HG03571 (cell line): ENCODE measurements at regions not wholly inside any gene's neighbourhood (a gene's known extent, or its start where the extent isn't known, plus 50 kb on each side); places are given as distances from the start of the nearest gene placed in this dataset.

Source experiments
- ATAC-seq: cut with Tn5 transposase; IDR thresholded peaks from one replicate; pipeline ENCODE4 v1.9.1; 2021; ENCODE audit not compliant: unreplicated experiment

DNA sequence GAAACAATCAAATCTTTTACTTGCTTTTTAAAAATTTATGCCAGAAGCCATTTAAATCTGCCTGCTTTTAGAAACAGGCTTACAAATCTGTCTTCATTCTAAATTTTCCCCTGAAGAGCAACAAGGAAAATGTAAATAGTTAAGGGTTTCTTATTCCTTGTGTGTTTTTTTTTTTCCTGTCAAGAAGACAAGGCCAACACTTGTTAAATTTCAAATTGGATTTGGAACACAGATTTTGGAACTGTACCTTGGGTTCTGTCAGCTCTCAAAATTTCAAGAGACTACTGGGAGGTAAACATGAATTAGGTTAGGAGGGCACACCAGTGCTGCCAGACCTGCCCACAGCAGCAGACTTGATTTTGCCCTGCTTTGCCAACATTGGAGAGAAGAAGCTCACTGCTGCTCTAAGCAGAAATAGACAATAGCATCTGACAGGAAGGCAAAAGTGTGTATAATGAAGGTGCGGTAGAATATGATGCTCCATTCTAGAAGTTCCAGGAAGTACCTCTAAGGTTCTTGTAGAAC is 121.7 kb downstream of the NHLRC3 start:
- ATAC-seq: no peak

DNA sequence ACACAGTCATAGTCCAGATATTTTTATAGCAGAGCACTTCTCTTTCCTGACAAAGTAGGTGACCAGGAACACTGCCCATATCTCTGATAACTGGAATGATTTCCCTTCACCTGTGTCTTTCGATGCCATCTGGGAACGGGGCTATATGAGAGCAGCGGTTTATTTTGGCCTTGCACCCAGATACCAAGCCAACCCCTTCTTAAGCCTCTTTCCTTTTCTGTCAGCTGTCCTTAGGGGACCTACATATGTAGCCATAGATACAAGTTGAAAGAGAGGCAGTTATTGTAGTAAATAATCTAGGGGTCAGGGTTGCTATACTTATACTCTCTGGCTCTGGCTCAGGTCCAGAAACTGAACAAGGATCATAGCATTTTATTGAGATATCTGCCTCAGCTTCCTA is 128.8 kb downstream of the NHLRC3 start:
- no peak for ATAC-seq

DNA sequence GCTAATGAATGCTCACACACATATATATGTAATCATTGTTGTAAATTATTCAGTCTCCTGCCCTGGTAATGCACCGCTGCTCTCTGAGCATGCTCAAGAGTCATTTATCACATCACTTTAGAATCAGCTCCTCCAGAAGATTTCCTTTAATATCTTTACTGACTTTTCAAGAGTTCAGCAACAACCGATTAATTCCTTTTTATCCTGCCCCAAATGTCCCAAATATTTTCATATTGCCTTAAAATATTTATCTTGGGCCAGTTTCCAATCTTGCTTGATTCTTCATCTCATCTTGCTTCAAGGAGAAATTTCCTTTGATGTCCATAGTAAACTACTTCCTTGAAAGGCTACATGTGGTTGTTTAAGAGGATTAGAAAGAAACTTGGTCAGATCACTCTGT is 132.5 kb downstream of the NHLRC3 start:
- no peak for ATAC-seq

- no peak for ATAC-seq
These were observed 147.1 kb downstream of the NHLRC3 start for GRCh38 chr13:39185326-39185725.

DNA sequence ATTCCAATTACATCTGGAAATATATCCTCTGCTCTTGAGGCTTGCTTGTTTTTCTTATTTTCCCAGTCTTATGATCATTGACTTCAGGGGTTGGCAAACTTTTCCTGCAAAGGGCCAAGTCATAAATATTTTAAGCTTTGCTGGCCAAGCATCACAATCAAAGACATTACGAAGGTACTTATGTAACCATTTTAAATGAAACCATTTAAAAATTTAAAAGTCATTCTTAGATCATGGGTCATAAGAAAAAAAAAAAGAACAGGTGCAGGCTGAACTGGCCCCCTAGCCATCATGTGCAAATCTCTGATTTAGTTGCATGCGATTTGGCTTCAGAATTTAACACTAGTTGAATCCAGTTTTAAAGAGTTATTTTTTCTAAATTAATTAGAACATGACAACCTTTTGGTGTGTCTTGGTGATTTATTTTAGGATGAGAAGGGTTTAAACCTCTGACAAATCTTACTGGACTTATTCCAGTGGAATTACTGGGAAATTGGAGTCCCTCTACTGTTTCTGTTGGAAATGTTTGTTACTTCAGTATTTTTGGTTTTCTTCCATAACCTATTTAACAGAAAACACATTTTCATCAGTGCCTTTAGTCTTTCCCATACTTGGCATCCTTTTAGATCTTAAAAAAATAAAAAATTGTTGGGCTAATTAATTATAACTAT is 148.1 kb downstream of the NHLRC3 start:
- no peak for ATAC-seq

- ATAC-seq: no peak
These were observed 151.5 kb downstream of the NHLRC3 start for GRCh38 chr13:39189778-39190177.

- no peak for ATAC-seq
These were observed 158.8 kb downstream of the NHLRC3 start for GRCh38 chr13:39196965-39197646.

DNA sequence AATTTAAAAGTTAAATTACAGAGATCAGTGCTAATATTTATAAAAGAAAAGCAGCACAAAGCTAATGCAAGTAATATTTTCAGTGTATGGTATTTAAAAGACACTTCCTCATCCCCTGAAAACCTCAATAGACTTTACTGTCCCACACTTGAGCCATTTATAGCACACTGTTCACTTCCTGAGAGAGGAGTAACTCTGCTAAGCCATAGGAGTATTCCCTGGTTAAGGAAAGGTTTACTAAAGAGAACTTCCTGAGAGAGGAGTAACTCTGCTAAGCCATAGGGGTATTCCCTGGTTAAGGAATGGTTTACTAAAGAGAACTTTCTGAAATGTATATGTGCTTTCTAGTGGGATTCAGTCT is 159.4 kb downstream of the NHLRC3 start:
- no peak for ATAC-seq

DNA sequence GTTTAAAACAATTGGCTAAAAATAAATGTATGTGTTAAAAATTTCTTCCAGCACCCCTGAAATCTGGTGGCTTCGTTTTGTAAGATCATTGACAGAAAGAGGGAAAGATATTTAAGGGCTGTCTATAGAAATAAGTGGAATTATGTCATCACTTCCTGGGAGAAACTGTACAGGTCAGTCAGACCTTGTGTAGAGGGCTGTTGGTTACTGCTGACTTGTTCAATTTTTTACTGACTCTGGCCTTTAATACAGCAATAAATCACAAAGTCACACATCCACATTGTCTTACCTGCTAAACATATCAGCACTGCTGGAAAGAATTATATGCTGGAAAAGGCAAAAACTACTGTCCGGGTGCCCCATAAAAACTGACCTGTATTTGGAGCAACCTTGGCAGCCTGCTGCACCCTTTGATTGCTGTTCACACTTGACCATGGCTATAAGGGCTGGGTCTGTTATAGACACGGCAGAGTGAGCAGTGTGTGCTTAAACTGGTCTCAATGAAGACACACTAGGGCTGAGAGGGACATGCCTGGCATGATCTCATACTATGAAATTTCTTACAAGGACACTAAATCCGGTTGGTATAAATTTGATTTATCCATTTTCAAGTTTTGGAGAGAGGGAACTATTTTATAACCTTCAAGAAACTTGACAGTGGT is 162.1 kb downstream of the NHLRC3 start:
- ATAC-seq: no peak

DNA sequence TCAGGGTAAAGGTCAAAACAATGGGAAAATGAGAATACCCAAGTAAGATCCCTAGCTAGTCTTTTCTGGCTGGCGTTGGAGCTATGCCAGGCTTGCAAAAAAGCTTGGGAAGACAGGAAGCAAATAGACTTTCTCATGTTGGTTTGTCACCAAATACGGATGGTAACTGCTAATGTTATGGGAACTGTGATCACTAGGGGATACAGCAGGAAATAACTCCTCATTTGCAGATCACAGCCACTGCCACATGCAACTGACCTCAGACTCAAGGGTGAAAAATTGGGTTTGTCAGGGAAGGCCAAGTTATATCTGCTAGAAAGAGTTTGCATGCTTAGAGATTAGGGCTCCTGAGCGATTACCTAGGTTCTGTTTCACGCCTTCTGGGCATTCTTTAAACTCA is 162.9 kb downstream of the NHLRC3 start:
- ATAC-seq: no peak

DNA sequence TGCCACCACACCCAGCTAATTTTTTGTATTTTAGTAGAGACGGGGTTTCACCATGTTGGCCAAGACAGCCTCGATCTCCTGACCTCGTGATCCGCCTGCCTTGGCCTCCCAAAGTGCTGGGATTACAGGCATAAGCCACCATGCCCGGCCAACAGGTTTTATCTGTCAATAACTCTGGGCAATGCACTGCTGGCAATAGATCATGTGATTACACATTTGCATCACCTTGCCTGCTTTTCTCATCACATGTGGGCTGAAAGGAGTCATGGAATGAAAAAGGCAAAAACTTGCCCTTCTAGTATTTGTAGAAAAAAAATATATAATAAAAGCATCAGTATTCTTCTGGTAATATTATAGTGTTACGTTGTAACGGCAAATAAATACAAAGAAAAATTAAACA is 164.5 kb downstream of the NHLRC3 start:
- no peak for ATAC-seq

- ATAC-seq: no peak
These were observed 170.4 kb downstream of the NHLRC3 start for GRCh38 chr13:39208636-39209035.

GRCh38 chr13:39209731-39210531 is 171.7 kb downstream of the NHLRC3 start:
- ATAC-seq: no peak

- ATAC-seq: no peak
These were observed 172.8 kb downstream of the NHLRC3 start for GRCh38 chr13:39210961-39211534.

GRCh38 chr13:39215971-39216370 is 177.7 kb downstream of the NHLRC3 start:
- ATAC-seq: no peak

DNA sequence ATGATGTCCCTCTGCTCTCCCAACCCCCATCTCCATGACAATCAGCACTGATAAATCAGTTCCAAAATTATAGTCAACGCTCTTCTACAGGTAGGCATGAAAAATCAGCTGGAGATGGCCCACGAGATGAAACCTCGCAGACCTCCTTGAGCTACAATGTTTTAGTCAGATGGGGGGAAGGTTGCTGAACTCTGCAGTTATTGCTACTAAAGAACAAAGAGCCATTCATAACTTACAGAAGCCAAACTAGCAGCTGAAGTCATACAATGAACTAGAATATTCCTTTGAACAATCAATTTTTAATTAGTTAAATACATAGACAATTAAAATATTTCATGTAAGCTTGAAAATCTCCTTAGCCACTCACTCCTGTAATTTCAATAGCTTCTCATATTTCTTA is 179.2 kb downstream of the NHLRC3 start:
- ATAC-seq: no peak

DNA sequence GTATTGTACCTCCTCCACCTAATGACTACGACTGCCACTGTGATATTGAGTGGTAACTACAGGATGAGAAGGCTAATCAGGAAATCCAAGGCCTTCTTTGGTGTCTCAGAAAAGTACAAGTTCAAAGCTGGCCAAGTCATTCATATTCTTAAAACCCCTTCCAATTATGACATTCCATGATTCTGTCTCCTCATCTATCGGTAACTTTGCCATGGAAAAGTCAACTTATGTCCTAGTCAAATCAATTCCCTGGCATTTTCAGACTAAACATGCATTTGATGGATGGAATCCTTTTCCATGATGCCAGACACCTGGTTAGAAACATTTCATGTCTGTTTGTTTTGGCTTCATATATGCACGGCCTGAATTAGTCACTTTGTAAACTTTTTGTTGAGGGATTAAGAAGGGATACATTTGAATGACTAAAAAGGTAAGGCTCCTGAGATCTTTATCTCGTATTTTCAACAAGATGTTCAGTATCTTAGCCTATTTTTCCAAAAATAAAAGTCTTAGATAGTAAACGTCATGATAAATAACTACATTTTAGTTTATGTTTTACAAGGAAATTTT is 186.5 kb downstream of the NHLRC3 start:
- no peak for ATAC-seq

- no peak for ATAC-seq
These were observed 187.6 kb downstream of the NHLRC3 start for GRCh38 chr13:39225860-39226259.

- no peak for ATAC-seq
These were observed 188.1 kb downstream of the NHLRC3 start for GRCh38 chr13:39226359-39226758.

DNA sequence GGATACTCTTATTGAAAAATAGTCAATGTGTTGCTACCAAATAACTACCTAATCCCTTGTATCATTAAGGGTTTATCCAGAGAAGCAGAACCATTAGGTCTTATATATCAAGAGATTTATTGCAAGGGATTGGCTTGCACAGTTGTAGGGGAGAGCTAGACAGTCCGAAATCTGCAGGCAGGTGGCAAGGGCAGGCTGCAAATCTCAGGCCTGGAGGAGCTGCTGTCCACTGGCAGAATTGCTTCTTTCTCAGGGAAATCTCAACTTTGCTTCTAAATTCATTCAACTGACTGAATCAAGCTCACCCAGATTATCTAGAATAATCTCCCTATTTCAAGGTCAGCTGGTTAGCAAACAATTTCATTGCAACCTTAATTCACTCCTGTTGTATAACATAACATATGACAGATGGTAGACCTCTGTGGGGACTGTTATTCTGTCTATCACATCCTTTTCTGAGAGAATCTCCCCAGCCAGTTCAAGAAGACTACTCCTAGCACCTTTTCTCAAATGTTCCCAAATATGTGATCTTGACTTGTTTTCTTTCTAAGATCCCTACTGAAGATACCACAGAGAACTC is 194.2 kb downstream of the NHLRC3 start:
- ATAC-seq: no peak
